Loucy (cell line): ENCODE measurements at regions not wholly inside any gene's neighbourhood (a gene's known extent, or its start where the extent isn't known, plus 50 kb on each side); places are given as distances from the start of the nearest gene placed in this dataset.

Experiments used
- CTCF ChIP-seq: fragments of 200-600 bp; sonication (generic); conservative IDR thresholded peaks from 2 replicates; pipeline ENCODE4 v1.5.1; 2014; ENCODE audit warnings: mild to moderate bottlenecking, antibody characterized with exemption, low read length
- EZH2phosphoT487 ChIP-seq: fragments of 200-600 bp; IDR thresholded peaks from 2 replicates; pipeline ENCODE4 v1.6.1; 2018; ENCODE audit warnings: antibody characterized with exemption, mild to moderate bottlenecking, moderate library complexity, borderline replicate concordance

GRCh38 chrX:125894947-125895346 lies 271.1 kb downstream of the DCAF12L2 start:
- TF ChIP-seq EZH2phosphoT487 = no peak
- no peak for TF ChIP-seq CTCF
